Erythroblast (primary cell): ENCODE measurements at regions not wholly inside any gene's neighbourhood (a gene's known extent, or its start where the extent isn't known, plus 50 kb on each side); places are given as distances from the start of the nearest gene placed in this dataset.

ENCODE experiments used
- DNase-seq, 2 experiments: peaks; one replicate each; lab custom pipeline; 2025; lab: John Stamatoyannopoulos, UW
- GATA1 ChIP-seq: IDR thresholded peaks from 2 replicates; pipeline ENCODE4 v1.6.1; 2011; ENCODE audit warnings: low read depth, mild to moderate bottlenecking, control low read depth, low read length, moderate library complexity
- POLR2A ChIP-seq: IDR thresholded peaks from 2 replicates; pipeline ENCODE4 v1.6.1; 2011; ENCODE audit warnings: mild to moderate bottlenecking, low read length

GRCh38 chr16:86317813-86318650, 192.3 kb upstream of the FOXF1 start:
- no peak for TF ChIP-seq POLR2A
- no peak for TF ChIP-seq GATA1
- DNase-seq, result no peak

- DNase-seq, result no peak
- TF ChIP-seq GATA1 (no peak), POLR2A (no peak)
Measured at GRCh38 chr16:86319585-86320236, 190.6 kb upstream of the FOXF1 start.

- TF ChIP-seq POLR2A, result no peak
- TF ChIP-seq GATA1, result no peak
- DNase-seq, result no peak
Measured at GRCh38 chr16:86320237-86320595, 190.1 kb upstream of the FOXF1 start.

- DNase-seq, result no peak
- TF ChIP-seq POLR2A, result no peak
- TF ChIP-seq GATA1, result no peak
Measured at GRCh38 chr16:86321491-86321890, 188.8 kb upstream of the FOXF1 start.

GRCh38 chr16:86322283-86322682, 188.0 kb upstream of the FOXF1 start:
- DNase-seq, result no peak
- no peak for TF ChIP-seq POLR2A
- no peak for TF ChIP-seq GATA1

GRCh38 chr16:86322806-86323205, 187.5 kb upstream of the FOXF1 start:
- DNase-seq, result no peak
- TF ChIP-seq POLR2A, result no peak
- TF ChIP-seq GATA1, result no peak

GRCh38 chr16:86324320-86324719, 186.0 kb upstream of the FOXF1 start:
- TF ChIP-seq POLR2A (no peak), GATA1 (no peak)
- no peak for DNase-seq

GRCh38 chr16:86325360-86325759, 185.0 kb upstream of the FOXF1 start:
- TF ChIP-seq POLR2A (no peak), GATA1 (no peak)
- DNase-seq, result no peak

GRCh38 chr16:86325895-86326294, 184.4 kb upstream of the FOXF1 start:
- no peak for TF ChIP-seq POLR2A
- no peak for TF ChIP-seq GATA1

GRCh38 chr16:86327321-86327720, 183.0 kb upstream of the FOXF1 start:
- no peak for DNase-seq
- no peak for TF ChIP-seq GATA1
- TF ChIP-seq POLR2A, result no peak

More at GRCh38 chr16:86325895-86326294, 184.4 kb upstream of the FOXF1 start:
- no peak for DNase-seq

GRCh38 chr16:86330906-86331305, 179.4 kb upstream of the FOXF1 start:
- TF ChIP-seq POLR2A (no peak), GATA1 (no peak)

GRCh38 chr16:86334079-86334635, 176.2 kb upstream of the FOXF1 start:
- TF ChIP-seq GATA1 (no peak), POLR2A (no peak)
- DNase-seq, result no peak

More at GRCh38 chr16:86330906-86331305, 179.4 kb upstream of the FOXF1 start:
- no peak for DNase-seq

- no peak for DNase-seq
- TF ChIP-seq GATA1 (no peak), POLR2A (no peak)
Measured at GRCh38 chr16:86335266-86336172, 174.8 kb upstream of the FOXF1 start.
